Suppressor macrophage treated with lipopolysaccharide for 1 hour (primary cell): ENCODE measurements at regions not wholly inside any gene's neighbourhood (a gene's known extent, or its start where the extent isn't known, plus 50 kb on each side); places are given as distances from the start of the nearest gene placed in this dataset.
"Not testable (repeated sequence)": the region's sequence is repeated elsewhere in the genome, so short reads cannot be mapped to it uniquely, and the experiment has no call there.

Experiments used
- DNase-seq, 3 donors: peaks; one replicate each; pipeline ENCODE4 v3.0.0-alpha.2; 2020 to 2022

DNA sequence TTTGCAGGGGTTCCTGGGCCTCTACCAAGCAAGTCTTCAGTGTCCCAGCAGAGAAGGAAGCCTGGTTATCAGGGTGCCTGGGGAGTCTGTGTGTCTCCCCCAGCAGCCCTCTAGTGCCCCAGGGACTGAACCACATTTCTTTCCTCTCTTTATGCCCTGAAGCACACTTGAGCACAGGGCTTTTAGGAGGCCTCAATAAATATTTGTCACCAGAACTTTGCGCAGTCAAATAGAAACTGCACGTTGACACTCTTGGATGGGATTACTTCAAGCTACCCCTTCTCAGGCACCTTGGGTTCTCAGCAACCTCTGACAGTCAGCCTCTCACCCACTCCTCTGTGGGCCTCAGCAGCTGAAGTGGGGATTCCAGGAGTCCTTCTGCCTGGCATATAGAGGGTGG, 226.6 kb upstream of the HES1 start:
- DNase-seq, result no peak

DNA sequence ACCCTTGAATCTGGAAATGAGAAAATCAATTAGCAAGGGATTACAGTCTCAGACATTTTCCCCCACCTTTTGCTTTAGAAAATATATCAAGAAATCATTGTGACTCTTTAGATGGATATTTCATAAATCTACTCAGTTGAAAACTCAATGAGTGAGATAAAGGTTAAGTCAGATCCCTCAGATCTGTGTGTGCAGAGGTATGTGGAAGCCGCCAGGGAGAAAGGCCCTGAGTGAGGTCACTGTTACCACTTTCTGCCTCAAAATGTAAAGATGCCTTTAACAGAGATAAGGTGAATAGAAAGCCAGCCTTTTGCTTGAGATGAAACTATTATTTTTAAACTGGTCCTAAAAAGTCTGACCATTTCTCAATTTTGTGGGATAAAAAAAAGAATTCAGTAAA, 225.6 kb upstream of the HES1 start:
- DNase-seq, result no peak

DNA sequence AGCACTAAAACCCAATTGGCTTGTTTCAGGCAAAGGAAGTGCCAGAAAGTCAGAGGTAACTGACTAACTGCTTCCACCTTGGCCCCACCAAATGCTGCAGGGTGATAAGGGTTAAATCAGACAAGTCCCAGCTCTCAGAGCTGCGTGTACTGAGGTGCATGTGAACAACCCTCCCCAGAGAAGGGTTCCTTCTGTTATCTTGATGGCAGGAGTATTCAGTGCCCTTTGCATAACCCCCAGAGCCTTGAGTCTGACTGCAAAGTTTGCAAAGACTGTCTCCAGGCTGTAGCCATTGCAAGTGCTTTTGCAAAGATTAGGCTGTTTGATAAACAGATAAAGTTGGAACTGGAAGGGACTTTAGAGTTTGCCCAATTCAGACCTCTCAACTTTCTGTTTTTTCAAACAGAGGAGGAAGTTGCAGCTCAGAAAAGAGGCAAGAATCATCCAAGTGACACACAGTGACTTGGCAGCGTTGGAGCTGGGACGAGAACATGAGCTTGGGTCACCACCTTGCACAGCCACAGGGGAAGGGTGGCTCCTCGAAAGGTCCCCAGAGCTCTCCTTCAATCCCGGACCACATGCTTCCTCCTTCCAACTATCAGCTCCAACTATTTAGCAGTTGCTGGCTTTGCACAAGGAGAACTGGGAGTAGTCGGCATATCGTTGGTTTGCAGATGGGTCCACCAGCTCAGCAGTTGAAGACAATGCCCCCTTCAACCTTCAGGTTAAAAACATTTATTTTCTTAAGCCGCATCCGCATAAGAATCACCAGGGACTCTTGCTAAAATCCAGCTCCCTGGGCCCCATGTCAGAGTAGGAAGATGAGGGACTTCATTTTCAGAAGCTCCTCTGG, 224.8 kb upstream of the HES1 start:
- peak; percentile 49 to 59 (median 57) for DNase-seq

DNA sequence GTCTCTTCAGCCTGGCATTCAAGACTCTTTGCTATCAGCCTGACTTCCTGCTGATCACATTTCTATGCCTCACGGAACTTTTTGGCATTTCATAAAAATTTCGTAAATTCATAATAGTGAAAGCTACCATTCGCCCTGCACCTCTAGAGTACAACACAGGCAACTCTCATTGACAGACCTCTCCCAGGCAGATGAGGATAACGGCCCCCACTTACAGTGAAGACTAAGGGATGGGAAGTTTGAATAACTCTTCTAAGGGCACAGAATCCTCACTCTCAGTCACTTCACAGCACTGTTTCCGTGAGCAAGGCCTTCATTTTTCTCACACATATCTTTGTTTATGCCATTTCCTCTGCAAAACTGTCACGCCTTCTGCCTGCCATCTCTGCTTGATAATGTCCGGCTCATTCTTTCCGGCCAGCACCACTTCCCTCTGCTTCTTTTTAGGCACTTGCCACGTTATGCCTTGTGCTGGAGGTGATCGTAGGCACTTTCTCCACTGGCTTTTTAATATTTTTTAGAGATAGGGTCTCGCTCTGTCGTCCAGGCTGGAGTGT, 224.1 kb upstream of the HES1 start:
- DNase-seq, result no peak

DNA sequence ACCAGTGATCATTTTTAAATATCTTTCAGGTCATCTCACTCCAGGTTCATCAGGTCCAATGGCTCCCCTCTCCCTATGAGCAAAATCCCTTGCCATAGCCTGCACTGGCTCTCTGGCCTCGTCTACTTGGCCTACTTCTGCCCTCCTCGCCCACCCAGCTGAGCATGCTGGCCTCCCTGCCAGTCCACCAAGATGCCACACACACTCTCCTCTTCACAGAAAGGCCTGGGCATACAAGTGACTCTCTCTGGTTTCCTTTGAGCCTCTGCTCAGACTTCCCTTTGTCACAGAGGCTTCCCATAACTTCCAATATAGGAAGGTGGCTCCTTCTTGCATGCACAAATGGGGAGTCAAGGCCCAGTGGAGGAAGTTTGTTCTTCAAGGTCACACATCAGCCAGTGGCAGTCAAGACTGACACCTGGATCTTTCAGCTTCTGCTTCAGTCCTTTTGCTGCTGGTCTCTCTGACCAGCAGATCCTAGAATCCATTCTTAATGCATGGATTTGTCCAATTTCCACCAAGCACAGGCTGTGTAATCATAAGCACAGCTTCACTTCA, 223.2 kb upstream of the HES1 start:
- DNase-seq, result no peak

DNA sequence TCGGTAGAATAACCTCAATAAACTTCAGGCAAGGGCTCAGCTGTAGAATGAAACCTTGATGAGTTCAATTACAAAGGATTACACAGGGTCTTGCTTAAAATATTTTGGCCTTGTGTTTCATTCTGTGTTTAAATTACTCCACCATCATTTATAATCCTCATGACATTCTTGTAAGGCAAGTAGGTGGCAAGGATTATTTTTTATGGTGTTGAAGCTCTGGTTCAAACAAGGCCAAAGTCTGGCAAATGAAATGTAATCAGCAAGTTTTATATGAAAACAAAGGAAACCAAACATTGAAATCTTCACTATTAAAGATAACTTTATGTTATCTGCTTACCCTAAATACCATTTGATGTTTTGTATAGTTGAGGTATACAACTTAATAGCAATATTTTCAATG, 221.3 kb upstream of the HES1 start:
- DNase-seq, result no peak

DNA sequence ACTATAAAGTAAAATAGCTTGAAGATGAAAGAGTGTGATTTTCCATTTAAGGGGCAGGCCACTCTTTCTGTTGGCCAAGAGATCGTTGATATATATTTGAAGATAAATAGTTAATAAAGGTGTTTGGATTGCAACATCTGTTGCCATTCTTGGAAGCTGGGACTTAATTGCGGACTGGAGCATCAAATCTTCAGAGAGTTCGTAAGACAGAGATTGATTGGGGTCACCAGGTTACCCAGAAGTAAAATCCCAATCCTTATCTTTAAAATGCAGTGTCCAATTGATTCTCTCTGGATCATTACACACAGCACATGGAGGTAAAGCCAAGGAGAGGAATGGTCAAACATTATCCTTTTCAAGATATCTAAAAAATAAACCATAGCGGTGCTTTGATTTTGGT, 220.8 kb upstream of the HES1 start:
- DNase-seq, result no peak

DNA sequence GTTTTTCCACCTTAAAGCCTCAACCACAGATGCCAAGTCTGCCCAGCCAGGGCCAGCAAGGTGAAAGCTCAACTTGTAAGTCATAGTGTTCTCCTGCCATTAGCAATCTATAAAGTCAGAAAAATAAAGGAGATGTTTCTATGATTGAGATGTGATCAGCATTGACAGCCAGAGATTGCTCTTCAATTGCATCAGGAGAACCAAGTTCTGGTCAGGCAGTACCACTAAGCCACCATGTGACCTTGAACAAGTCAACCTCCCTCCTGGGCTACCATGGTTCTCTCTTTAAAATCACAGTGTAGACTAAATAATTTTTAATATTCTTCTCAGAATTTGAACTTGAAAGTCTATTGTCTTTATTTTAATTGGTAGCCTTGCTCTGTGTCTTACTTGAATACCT, 220.3 kb upstream of the HES1 start:
- no peak for DNase-seq

DNA sequence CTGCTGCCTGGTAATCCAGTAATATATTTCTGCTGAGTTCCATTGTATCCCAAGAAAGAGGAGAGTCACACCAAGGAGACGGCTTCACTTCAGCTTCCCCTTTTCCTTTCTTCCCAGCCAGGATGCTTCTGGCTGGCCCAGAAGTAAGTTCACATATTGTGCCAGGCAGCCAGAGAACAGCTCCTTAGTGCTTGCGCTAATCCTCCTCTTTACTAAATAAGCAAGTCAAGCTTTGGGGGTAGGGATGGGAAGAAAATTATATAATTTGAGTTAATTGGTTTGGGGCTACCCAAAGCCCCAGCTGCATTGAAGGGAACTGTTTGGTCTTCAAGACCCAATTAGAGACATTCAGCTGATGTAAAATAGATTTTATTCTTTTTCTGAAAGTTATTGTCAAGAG, 218.8 kb upstream of the HES1 start:
- DNase-seq, result no peak

DNA sequence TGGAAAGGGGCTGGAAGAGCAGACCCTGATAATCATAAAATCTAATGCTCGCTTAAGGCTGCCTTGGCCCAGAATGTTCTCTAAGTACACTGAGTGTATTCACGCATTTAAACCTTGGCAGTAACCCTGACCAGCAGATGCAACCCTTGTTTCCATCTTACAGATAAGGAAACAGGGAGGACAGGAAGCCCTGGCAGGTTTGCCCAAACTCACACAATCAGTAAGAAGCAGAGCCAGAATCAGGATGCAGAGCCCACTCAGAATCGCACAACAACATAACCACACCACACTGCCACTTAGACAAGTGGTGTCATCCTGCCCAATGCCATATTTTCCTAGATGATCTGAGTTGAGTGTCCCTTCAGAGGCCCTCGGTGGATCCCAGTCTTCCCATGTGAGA, 214.5 kb upstream of the HES1 start:
- no peak for DNase-seq

DNA sequence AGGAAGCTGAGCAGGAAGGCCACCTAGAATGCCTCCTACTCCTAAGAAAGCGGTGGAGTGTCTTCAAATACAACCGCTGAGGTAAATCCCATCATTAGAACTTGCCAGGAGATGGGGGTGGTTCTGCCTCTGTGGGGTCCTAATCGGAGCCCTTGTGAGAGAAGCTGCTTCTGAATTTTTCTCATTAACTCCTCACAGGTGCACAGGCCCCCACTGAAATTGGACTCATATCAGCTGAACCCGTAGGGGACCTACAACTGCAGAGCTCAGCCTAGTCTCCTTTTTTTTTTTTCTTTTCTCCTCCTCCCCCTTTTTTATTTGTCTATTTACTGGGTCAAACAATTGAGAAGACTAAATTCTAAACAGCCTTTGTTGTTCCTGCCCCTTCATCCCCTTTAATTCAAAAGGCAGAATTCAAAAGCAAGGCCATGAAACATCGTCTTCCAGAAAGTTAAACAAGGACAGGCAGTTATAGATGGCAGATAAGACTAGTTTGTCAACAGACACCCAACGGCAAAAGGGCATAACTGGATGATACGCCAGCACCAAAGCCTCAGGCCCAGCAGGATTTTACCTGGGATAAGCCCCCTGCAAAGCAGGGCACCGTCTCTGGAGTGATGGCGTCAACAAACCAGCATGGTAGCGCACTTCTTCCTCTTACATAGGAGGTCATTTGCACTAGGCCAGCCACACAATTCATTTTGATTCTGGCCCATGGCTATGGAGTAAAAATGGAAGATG, 213.7 kb upstream of the HES1 start:
- no peak for DNase-seq

DNA sequence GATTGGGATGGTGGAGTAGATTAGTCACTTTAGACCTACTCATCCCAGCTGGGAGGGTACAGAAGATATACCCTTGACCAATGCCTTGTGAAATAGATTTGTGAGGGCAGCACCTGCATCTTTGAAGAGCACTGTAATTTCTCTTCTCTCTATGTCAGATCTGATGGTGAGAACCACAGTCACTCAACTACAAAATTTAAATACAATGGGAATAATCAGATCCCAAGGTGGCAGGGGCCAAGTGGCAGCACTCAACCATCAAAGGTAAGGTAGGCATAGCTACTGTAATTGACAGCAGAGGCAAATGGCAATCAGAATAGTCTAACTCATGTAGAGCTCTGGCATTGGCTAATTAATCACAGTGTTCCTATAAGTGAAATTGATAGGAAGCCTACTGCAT, 212.0 kb upstream of the HES1 start:
- not testable (repeated sequence) for DNase-seq

DNA sequence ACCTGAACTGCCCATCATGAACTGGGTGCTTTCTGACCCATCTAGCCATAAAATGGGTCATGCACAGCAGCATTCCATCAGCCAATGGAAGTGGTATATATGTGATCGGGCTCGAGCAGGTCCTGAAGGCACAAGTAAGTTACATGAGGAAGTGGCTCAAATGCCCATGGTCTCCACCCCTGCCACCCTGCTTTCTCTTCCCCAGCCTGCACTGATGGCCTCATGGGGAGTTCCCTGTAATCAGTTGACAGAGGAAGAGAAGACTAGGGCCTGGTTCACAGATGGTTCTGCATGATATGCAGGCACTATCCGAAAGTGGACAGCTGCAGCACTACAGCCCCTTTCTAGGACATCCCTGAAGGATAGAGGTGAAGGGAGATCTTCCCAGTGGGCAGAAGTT, 209.9 kb upstream of the HES1 start:
- peak; percentile 74 to 82 (median 78) for DNase-seq

DNA sequence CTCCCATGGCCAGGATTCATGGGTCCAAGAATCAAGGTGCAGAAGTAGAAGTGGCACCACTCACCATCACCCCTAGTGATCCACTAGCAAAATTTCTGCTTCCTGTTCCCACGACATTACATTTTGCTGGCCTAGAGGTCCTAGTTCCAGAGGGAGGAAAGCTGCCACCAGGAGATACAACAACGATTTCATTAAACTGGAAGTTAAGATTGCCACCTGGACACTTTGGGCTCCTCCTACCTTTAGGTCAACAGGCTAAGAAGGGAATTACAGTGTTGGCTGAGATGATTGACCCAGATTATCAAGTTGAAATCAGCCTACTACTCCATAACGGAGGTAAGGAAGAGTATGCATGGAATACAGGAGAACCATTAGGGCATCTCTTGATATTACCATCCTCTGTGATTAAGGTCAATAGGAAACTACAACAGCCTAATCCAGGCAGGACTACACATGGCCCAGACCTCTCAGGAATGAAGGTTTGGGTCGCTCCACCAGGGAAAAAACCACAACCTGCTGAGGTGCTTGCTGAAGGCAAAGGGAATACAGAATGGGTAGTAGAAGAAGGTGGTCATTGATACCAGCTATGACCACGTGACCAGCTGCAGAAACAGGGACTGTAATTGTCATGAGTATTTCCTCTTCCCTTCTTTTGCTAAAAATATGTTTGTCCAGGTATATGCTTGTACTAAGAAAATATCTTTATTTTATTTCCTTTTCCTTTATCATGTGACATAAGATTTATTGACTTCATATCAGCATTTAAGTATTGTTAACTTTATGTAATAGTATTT, 208.3 kb upstream of the HES1 start:
- not testable (repeated sequence) for DNase-seq

DNA sequence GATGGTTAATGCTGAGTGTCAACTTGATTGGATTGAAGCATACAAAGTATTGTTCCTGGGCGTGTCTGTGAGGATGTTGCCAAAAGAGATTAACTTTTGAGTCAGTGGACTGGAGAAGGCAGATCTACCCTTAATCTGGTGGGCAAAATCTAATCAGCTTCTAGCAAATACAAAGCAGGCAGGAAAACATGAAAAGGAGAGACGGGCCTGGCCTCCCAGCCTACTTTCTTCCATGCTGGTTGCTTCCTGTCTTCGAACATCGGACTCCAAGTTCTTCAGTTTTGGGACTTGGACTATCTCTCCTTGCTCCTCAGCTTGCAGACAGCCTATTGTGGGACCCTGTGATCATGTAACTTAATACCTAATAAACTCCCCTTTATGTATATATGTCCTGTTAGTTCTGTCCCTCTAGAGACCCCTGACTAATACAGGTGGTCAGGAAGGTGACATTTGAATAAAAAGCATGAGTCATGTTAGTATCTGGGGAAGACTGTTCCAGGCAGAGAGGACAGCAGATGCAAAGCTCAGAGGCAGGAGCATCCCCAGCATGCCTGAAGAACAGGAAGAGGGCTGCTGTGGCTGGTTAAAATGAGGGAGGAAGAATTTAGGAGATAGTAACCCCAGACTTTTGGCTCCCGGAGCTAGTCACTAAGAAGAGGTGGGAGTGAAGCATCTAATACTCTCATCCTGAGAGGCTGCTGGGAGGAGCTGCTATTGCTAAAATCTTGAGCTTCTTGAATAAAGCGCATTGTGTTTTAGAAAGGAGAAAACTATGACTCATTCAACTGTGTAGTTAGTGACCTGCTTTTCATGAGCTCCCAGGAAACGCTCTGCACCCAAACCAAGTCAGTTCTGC, 207.4 kb upstream of the HES1 start:
- DNase-seq, result no peak

DNA sequence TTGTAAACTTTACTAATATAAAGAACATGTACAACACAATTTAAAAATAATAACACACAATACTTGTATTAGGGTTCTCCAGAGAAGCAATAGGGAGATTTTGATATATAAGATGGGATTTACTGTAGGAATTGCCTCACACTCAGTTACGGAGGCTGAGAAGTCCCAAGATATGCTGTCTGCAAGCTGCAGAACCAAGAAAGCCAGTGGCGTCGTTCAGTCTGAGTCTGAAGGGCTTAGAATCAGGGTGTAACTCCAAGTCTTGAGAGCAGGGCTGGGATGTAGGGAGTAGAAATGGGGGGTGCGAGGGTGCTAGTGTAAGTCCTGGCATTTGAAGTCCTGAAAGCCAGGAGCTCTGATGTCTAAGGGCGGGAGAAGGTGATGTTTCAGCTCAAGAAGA, 206.6 kb upstream of the HES1 start:
- no peak for DNase-seq

DNA sequence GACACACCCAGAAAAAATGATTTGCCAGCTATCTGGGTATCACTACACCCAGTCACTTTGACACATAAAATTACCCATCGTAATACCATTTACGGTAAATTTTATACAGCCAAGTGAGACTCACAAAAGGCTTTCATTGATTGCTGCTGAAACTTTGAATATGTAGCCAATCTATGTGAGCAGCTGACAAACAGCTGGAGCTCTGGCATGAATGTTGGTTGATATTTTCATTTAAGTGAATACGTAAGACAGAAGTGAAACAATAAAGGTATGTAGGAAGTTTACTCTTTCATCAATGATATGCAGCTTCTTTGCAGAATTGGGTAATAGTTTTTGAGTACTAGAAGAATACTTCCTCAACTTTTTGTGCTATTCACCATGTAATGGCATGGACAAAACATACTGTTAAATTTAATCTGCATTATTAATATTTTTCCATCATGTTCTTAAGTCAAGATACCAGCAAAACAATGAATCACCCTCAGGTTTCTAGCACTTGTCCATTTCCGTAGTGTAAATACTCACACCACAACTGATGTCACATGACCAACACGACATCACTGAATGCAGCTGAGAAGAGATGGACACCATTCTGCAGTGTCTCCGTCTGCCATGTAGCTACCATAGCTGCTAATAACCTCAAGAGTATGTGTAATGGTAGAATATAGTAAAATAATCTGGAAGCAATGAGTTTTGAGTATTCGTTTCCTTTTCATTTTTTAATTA, 205.9 kb upstream of the HES1 start:
- DNase-seq, result peak in 1 of 3 donors; percentile 21

DNA sequence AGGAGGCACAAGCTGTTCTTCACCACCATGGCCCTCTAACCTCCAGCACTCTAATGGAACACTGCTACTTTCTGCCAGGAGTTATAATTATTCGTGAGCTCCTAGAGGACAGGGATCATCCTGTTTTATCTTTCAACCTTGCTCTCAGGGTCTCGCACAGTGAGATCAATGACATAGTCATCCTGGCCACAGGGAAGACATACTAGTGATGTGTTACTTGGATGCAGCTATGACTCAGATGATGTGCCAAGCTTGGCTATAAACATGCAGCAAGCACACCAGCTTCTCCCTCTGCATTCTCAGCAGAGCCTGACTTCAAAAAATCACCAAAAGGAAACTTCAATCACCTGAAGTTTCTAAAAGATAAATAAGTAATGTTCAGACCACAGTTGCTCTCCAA, 203.8 kb upstream of the HES1 start:
- peak in 1 of 3 donors; percentile 24 for DNase-seq

DNA sequence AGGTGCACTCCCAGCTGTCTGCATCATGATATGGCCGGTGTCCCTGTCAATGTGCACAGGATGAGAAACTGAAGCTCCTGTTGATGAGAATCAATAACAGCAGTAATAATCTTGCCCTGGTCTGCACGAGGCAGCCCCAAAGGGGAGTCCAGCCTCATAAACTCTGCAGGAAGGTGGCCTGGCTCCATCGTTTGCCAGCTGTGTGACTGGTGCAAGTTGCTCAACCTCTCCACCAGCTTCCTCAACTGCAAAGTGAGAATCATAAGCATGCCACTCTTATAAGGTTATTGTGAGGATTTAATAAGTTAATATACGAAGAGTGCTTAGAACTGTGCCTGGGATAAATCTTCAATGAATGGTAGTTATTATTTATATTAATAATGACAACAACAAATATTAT, 203.4 kb upstream of the HES1 start:
- no peak for DNase-seq

DNA sequence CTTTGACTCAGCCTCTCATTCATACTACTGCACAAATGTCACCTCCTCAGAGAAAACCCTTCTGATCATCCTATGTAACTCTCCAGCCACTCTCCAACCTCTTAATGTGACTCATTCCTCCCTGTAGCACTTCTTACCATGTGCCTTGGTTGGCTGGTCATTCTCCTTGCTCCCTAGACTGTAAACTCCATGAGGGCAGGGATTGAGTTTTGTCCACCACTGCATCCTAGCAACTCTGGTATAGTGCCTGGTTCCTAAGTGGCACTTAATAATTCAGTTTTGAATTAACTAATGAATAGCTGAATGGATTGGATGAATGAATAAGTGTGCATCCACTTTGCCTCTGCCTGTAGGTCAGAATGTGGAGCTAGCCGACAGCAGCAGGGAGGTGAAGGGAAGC, 202.5 kb upstream of the HES1 start:
- peak in 2 of 3 donors; percentile 12 to 21 for DNase-seq

DNA sequence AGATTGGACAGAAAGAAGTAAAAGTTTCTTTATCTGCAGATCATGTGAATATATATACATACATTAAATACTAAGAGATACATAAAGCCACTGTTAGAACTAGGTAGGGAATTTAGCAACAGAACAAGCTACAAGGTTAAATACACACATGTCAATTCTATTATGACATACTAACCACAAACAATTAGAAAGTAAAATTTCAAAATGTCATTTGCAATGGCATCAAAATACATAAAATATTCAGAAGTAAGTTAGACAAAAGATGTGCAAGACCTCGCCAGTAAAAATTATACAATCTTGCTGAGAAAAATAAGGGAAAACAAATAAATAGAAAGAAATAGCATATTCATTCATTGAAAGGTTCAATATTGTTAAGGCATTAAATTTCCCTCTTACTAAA, 200.0 kb upstream of the HES1 start:
- no peak for DNase-seq
